Activated CD8-positive, alpha-beta T cell treated with anti-CD3 and anti-CD28 coated beads for 36 hours (primary cell): ENCODE measurements at regions not wholly inside any gene's neighbourhood (a gene's known extent, or its start where the extent isn't known, plus 50 kb on each side); places are given as distances from the start of the nearest gene placed in this dataset.

Experiments
- ATAC-seq: fragments of 200-7000 bp; cut with Tn5 transposase; one replicate; pipeline ENCODE4 v1.10.0; 2021; ENCODE audit warnings: mild to moderate bottlenecking, moderate library complexity
- CTCF ChIA-PET: fragments of 350-600 bp; sonication (Branson Sonifier 250); formaldehyde crosslinking; loops from one replicate; lab custom pipeline; 2021; ENCODE audit warnings: antibody characterized with exemption; lab: Charles Lee
- POLR2A ChIA-PET: fragments of 350-600 bp; sonication (Branson Sonifier 250); formaldehyde crosslinking; loops from one replicate; lab custom pipeline; 2021; ENCODE audit warnings: antibody characterized with exemption; lab: Charles Lee
- DNase-seq: peaks from one replicate; pipeline ENCODE4 v3.0.0-alpha.2; 2020
- H3K27ac Mint-ChIP-seq: one replicate; pipeline ENCODE4 v1.8.0; 2021; ENCODE audit warnings: mild to moderate bottlenecking, mixed read lengths
- H3K27me3 Mint-ChIP-seq: one replicate; pipeline ENCODE4 v1.8.0; 2021; ENCODE audit warnings: mixed read lengths
- H3K36me3 Mint-ChIP-seq: one replicate; pipeline ENCODE4 v1.8.0; 2021; ENCODE audit warnings: low read depth, mixed read lengths
- H3K4me1 Mint-ChIP-seq: one replicate; pipeline ENCODE4 v1.8.0; 2021; ENCODE audit warnings: low read depth, mixed read lengths
- H3K4me3 Mint-ChIP-seq: one replicate; pipeline ENCODE4 v1.8.0; 2021; ENCODE audit warnings: mild to moderate bottlenecking, moderate library complexity, mixed read lengths
- H3K9me3 Mint-ChIP-seq: one replicate; pipeline ENCODE4 v1.8.0; 2021; ENCODE audit warnings: mixed read lengths
- CTCF ChIP-seq: fragments of 200-600 bp; IDR thresholded peaks from one replicate; pipeline ENCODE4 v1.8.0; 2022; ENCODE audit warnings: antibody characterized with exemption, mild to moderate bottlenecking
- intact Hi-C: fragments of 100-400 bp; cut with micrococcal nuclease; formaldehyde crosslinking; loops from one replicate; pipeline ENCODE4 v1.10.0; 2022

DNA sequence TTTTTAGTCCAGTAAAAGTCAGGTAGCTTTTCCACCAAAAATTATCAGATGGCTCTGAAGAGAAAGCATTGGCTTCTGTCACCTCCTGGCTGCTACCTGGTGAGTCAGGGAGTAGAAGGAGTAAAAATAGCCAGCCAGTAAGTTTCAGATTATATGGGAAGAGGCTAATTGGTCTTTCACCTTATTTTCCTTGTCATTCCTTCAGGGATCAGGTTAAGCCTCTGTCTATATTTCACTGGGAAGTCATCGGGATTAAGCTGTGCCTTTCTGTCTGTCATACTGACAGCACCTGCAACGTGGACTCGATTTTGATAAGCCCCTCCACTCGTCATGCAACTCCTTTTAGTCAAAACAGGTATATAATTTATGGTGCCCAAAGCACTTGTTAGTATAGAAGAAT lies 380.7 kb upstream of the CELF4 start:
- no peak overlapping the region for H3K27ac Mint-ChIP-seq
- POLR2A ChIA-PET = no interaction called here

GRCh38 chr18:37944700-37945270 lies 379.2 kb upstream of the CELF4 start:
- no peak overlapping the region for H3K4me3 Mint-ChIP-seq
- ChIA-PET CTCF (no interaction called here), POLR2A (no interaction called here)
- DNase-seq = no peak
- no peaks in the 10 kb centered on the region for H3K36me3 Mint-ChIP-seq
- ATAC-seq = no peak
- peaks cover 3% of the 10 kb centered on the region for H3K9me3 Mint-ChIP-seq
- no peaks in the 10 kb centered on the region for H3K27me3 Mint-ChIP-seq
- TF ChIP-seq CTCF = no peak
- intact Hi-C loops = no loop called here
- H3K4me1 Mint-ChIP-seq = no peaks in the 10 kb centered on the region
- no peak overlapping the region for H3K27ac Mint-ChIP-seq

More for the DNA sequence above, 380.7 kb upstream of the CELF4 start:
- CTCF ChIA-PET = no interaction called here
- intact Hi-C loops = no loop called here
- Mint-ChIP-seq H3K27me3 (no peaks in the 10 kb centered on the region), H3K36me3 (no peaks in the 10 kb centered on the region), H3K4me3 (no peak overlapping the region), H3K9me3 (no peaks in the 10 kb centered on the region), H3K4me1 (no peaks in the 10 kb centered on the region)
- ATAC-seq = no peak
- no peak for TF ChIP-seq CTCF
- no peak for DNase-seq

DNA sequence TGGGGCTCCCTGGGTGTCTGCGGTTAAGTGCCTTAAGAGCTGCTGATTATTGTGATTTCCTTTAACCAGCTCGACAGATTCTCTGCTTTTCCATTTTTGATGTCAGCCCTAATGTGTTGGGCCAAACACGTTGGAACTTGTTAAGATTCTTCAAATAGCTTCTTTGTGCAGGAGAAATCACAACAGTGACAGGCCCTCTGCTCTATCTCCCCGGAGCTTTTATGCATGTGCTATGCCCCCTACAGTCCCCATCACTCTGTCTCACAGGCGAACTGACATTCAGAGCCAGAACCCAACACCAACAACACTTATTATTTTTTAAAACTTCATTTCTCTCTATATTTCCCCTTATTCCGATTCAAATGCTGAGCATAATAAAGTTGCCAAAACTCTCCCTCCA lies 371.7 kb upstream of the CELF4 start:
- intact Hi-C loops = no loop called here
- no peak overlapping the region for H3K27ac Mint-ChIP-seq
- ChIA-PET POLR2A (no interaction called here), CTCF (no interaction called here)
- no peak for ATAC-seq
- no peaks in the 10 kb centered on the region for H3K4me1 Mint-ChIP-seq
- H3K27me3 Mint-ChIP-seq = no peaks in the 10 kb centered on the region
- H3K4me3 Mint-ChIP-seq = no peak overlapping the region
- no peaks in the 10 kb centered on the region for H3K36me3 Mint-ChIP-seq
- peaks cover 11% of the 10 kb centered on the region for H3K9me3 Mint-ChIP-seq
- no peak for DNase-seq
- no peak for TF ChIP-seq CTCF

DNA sequence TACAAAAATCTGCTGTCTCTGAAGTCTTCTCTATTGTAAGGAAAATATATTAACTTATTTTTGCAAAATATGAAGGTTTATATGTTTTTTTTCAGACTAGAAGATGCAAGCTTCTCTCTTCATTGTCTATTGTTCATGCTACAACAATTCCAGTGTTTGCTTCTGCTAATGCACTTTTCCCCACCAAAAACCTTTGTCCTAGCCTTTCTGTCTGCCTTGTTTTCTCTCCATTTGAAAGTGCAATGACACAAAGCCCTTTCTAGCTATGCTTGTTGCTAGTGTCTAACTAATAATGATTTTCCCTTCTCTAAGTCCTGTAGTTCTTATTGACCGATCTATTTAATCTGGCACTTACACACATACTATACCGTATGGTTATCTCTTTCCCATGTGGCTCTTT lies 369.5 kb upstream of the CELF4 start:
- H3K4me1 Mint-ChIP-seq = no peaks in the 10 kb centered on the region
- TF ChIP-seq CTCF = no peak
- H3K36me3 Mint-ChIP-seq = no peaks in the 10 kb centered on the region
- H3K27ac Mint-ChIP-seq = no peak overlapping the region
- ChIA-PET POLR2A (no interaction called here), CTCF (no interaction called here)
- DNase-seq (no peak), ATAC-seq (no peak)
- peaks cover 10% of the 10 kb centered on the region for H3K9me3 Mint-ChIP-seq
- intact Hi-C loops = no loop called here
- no peaks in the 10 kb centered on the region for H3K27me3 Mint-ChIP-seq
- no peak overlapping the region for H3K4me3 Mint-ChIP-seq

DNA sequence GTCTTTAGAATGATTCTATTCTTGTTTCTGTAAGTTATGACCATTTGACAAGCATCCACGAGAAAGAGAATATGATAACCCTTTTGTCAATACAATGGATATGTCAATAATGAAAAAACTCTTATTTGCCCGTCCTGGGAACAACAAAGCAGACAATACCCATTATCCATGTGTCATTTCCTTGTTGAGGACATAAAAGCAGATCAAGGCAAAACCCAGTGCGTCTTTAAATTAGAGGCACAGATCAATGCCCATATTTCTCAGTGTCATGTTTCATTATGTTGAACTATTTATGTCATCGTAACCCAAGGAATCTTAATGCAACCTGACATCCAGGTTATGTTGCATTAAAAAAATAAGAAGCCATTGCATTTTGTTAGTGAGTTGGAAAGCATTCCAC lies 365.0 kb upstream of the CELF4 start:
- DNase-seq = no peak
- no peaks in the 10 kb centered on the region for H3K27me3 Mint-ChIP-seq
- no peak for TF ChIP-seq CTCF
- no peak overlapping the region for H3K27ac Mint-ChIP-seq
- no peaks in the 10 kb centered on the region for H3K36me3 Mint-ChIP-seq
- no peaks in the 10 kb centered on the region for H3K4me1 Mint-ChIP-seq
- ChIA-PET CTCF (no interaction called here), POLR2A (no interaction called here)
- H3K9me3 Mint-ChIP-seq = peaks cover 2% of the 10 kb centered on the region
- no peak for ATAC-seq
- intact Hi-C loops = no loop called here
- H3K4me3 Mint-ChIP-seq = no peak overlapping the region
